ENCODE measurements at regions not wholly inside any gene's neighbourhood (a gene's known extent, or its start where the extent isn't known, plus 50 kb on each side); places are given as distances from the start of the nearest gene placed in this dataset.

DNA sequence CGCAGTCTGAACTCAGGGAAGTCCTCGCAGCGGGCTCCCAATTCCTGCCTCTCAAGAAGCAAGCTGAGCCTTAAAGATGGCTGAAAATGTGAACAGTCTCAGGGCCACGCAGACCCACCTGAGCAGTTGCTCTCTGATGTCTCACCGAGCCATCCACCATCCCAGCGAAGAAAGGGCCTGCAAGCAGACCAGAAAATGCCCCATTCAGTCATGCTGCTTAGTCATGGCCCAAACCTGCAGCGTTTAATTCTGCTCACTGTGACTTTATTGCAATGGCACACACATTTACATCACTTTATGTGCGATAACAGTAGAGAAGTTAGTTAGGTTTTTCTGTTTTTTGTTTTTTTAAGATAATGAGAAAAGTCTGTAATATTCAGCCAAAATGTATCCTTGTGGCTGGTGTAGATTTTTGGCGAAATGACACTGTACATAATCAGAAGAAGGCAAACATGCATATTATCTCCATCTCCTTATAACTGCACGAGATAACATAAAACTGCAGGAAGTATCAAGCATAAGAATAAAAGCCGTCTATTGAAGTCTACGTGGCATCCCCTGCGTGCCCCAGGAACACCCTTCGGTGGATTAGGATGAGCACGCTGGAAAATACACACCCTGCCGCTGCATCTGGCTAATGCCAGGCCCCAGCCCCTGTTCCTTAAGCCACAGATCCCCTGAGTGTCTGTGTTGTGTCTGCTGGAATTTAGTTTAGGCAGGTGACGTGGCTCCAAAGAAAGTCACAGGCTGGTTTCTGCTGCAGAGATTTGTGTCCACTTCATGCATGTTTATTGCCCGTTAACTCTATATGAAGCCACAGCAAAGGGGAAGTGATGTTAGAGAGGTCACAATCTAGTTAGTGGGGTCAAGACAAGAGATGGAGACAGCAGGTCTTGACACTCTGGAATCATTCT, 119.8 kb upstream of the IRF2BP2 start:
- TF ChIP-seq POLR2A (IDR thresholded peaks at IDR 0.05; ENCODE audit: low read depth, low read length): no peak
- no peak for TF ChIP-seq POLR2AphosphoS5 (IDR thresholded peaks at IDR 0.05; ENCODE audit: low read depth, low read length)
